GM18951 (cell line): ENCODE measurements at regions not wholly inside any gene's neighbourhood (a gene's known extent, or its start where the extent isn't known, plus 50 kb on each side); places are given as distances from the start of the nearest gene placed in this dataset.
"Not testable (repeated sequence)": the region's sequence is repeated elsewhere in the genome, so short reads cannot be mapped to it uniquely, and the experiment has no call there.

Source experiments
- POLR2A ChIP-seq: IDR thresholded peaks from 4 replicates; pipeline ENCODE4 v1.6.1; 2011; ENCODE audit warnings: mild to moderate bottlenecking; ENCODE audit not compliant: insufficient read length, insufficient read depth; ENCODE audit errors: extremely low read depth
- in situ Hi-C: fragments of 300-500 bp; cut with MboI; formaldehyde crosslinking; loops from one replicate; pipeline ENCODE4 v1.12.0; 2022; ENCODE audit warnings: low sequenced_read_pairs, mixed read lengths, inconsistent platforms; ENCODE audit not compliant: unreplicated experiment

- TF ChIP-seq POLR2A = no peak
- in situ Hi-C loops = no loop called here
Observed at GRCh38 chr5:87733897-87734296, 321.2 kb upstream of the CCNH start.

- in situ Hi-C loops = no loop called here
- TF ChIP-seq POLR2A = no peak
Observed at GRCh38 chr5:87732875-87733768, 320.4 kb upstream of the CCNH start.

- no peak for TF ChIP-seq POLR2A
- in situ Hi-C loops = no loop called here
Observed at GRCh38 chr5:87729781-87730180, 317.1 kb upstream of the CCNH start.

- in situ Hi-C loops = no loop called here
- no peak for TF ChIP-seq POLR2A
Observed at GRCh38 chr5:87722286-87722685, 309.6 kb upstream of the CCNH start.

- in situ Hi-C loops = not testable (repeated sequence)
Observed at GRCh38 chr5:87718224-87718925, 305.6 kb upstream of the CCNH start.

- in situ Hi-C loops = no loop called here
Observed at GRCh38 chr5:87717761-87718160, 305.0 kb upstream of the CCNH start.

GRCh38 chr5:87705876-87706275 is 293.1 kb upstream of the CCNH start:
- no peak for TF ChIP-seq POLR2A
- in situ Hi-C loops = no loop called here

More at GRCh38 chr5:87717761-87718160, 305.0 kb upstream of the CCNH start:
- TF ChIP-seq POLR2A = no peak

- in situ Hi-C loops = no loop called here
- no peak for TF ChIP-seq POLR2A
Observed at GRCh38 chr5:87686975-87687374, 274.2 kb upstream of the CCNH start.

- in situ Hi-C loops = no loop called here
Observed at GRCh38 chr5:87686018-87686417, 273.3 kb upstream of the CCNH start.

GRCh38 chr5:87674235-87674634 is 261.5 kb upstream of the CCNH start:
- TF ChIP-seq POLR2A = no peak
- in situ Hi-C loops = no loop called here

More at GRCh38 chr5:87686018-87686417, 273.3 kb upstream of the CCNH start:
- TF ChIP-seq POLR2A = no peak

- no peak for TF ChIP-seq POLR2A
- in situ Hi-C loops = no loop called here
Observed at GRCh38 chr5:87671146-87671545, 258.4 kb upstream of the CCNH start.

GRCh38 chr5:87665166-87665565 is 252.4 kb upstream of the CCNH start:
- in situ Hi-C loops = no loop called here
- TF ChIP-seq POLR2A = no peak

- in situ Hi-C loops = no loop called here
Observed at GRCh38 chr5:87661784-87662566, 249.2 kb upstream of the CCNH start.

More at GRCh38 chr5:87661784-87662566, 249.2 kb upstream of the CCNH start:
- TF ChIP-seq POLR2A = no peak
